CD4-positive, alpha-beta T cell treated with Interleukin-6 for 4 hours (primary cell): ENCODE measurements at regions not wholly inside any gene's neighbourhood (a gene's known extent, or its start where the extent isn't known, plus 50 kb on each side); places are given as distances from the start of the nearest gene placed in this dataset.
"Not testable (repeated sequence)": the region's sequence is repeated elsewhere in the genome, so short reads cannot be mapped to it uniquely, and the experiment has no call there.

Source experiments
- DNase-seq: peaks from one replicate; pipeline ENCODE4 v3.0.0-alpha.2; 2020; ENCODE audit warnings: mixed read lengths

DNA sequence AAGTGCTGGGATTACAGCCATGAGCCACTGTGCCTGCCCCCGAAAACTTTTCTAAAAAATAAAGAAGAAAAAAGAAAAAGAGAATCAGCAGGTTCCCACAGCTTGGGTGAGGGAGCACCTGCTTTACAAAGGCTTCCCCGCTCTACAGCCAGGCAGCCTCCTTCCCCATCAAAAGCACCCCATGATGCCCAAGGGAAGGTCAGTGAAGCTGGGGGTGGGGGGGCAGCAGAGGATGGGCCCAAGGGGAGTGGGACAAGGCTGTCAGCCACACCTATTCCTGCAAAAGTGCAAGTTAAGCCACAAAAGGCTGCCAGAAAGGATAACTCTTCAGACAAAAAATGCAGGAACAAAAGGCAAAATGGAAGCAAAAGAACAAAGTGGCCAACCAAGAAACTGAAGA lies 72.5 kb downstream of the FAM50B start:
- DNase-seq = no peak

DNA sequence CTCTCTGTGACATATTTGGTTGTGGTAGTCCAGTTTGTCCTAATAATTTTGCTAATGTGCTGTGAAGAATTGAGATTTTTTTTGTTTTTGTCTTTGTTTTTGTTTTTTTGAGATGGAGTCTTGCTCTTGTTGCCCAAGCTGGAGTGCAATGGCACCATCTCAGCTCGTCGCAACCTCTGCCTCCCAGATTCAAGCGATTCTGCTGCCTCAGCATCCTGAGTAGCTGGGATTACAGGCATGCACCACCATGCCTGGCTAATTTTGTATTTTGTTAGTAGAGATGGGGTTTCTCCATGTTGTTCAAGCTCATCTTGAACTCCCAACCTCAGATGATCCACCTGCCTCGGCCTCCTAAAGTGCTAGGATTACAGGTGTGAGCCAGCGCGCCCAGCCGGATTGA lies 73.4 kb downstream of the FAM50B start:
- not testable (repeated sequence) for DNase-seq

DNA sequence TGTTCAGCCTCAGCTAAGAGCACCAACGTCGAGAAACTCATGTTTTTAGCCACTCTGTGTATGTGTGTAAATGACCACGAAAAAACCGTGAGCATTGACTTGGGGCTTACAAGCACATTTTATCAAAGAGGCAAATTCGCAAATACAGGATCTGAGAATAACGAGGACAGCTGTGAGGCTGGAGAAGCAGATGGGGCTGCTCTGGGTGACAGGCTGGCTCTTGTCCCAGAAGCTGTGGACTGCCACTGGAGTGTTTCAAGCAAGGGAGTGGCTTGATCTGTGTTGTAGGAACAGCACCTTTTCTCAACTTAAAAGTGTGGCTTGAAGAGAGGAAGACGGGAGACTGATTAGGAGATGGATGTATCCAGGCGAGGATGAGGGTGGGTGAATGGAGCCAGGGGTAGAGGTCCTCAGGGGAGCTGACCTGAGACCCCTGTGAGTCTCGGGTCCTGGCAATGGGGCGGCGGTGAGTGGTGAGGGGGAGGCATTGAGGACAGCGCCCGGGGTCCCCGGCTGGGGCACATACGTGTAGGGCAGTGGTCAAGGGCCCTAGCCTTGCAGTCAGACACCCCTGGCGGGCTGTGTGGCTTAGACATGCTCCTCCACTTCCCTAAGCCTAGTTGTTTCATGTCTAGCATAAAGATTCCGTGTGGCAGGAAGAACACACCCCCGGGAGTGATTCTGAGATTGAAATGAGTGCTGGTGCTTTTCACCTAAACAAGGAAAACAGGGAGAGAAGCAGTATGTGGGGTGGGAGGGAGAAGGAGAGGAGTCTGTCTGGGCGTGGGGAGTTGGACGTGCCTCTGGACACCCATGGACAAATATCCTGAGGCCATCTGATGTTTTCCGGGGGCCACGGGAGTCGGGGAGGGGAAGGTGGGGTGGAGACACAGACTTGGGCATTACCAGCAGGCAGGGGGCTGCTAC lies 76.3 kb downstream of the FAM50B start:
- not testable (repeated sequence) for DNase-seq

DNA sequence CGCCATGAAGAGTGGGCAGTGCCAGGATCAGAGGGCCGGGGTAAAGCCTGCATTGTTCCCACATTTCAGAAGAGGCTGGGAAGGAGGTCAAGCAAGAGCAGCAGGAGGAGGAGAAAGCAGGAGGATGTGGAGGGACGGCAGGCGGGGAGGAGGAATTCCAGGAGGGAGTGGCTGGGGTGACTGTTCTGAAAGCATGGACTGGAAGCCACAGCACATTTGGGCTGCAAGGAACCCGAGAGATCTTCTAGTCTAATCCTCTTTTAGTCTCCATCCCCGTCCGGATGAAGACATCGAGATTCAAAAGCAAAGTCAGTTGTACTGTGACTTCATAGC lies 76.9 kb downstream of the FAM50B start:
- no peak for DNase-seq

DNA sequence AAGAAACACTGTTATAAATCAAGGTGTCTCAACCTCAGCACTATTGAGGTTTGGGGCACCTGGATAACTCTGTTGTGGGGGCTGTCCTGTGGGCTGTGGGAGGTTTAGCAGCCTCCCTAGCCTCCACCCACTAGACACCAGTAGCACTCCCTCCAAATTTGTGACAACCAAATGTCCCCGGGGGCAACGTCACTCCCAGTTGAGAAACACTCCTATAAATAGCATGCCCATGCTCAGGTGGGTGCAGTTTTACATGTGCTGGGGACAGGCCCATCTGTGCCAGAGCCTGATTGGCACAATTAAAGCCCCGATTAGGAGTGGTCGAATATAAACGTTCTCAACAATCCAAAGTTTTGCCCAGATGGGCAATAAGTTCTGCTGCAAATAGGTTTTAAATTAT lies 78.9 kb downstream of the FAM50B start:
- DNase-seq = no peak

DNA sequence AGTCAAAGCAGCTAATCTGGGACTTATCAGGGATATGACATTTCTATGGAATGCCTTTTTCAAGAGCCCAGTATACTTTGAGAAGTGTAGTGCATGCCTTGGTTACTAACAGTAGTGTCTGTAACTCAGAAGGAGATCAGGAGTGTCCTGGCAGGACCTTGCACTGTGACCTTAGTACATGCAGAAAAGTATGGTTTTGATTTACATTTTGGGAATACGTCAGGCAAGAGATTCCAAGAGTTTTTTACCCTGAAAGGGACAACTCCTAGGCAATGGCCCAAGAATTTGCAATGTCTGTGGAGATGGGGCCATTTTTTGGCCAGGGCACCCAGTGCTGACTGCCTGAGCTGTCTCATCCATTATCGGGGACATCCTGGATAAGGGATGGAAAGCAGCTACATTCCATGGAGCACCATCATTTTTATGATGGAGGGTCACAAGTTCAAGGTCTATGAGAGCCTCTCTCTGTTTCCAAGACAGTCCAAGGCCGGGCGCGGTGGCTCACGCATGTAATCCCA lies 80.2 kb downstream of the FAM50B start:
- no peak for DNase-seq

DNA sequence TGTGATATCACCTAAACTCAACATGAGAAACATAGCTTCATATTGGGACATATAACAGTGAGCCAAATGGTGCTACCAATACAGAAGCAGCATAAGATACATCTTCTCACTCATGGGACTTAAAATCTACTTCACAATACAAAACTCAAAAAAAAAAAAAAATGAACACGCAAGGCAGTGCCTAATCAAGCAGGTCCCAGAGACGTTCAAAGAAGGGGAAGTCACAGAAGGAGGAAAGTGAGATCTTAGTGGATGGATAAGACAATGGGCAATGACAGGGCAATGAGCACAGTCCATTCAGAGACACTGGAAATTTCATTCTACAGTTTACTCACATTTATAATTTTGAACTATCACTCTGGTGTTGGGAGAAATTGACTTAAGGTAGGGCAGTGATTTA lies 88.3 kb downstream of the FAM50B start:
- DNase-seq = no peak

DNA sequence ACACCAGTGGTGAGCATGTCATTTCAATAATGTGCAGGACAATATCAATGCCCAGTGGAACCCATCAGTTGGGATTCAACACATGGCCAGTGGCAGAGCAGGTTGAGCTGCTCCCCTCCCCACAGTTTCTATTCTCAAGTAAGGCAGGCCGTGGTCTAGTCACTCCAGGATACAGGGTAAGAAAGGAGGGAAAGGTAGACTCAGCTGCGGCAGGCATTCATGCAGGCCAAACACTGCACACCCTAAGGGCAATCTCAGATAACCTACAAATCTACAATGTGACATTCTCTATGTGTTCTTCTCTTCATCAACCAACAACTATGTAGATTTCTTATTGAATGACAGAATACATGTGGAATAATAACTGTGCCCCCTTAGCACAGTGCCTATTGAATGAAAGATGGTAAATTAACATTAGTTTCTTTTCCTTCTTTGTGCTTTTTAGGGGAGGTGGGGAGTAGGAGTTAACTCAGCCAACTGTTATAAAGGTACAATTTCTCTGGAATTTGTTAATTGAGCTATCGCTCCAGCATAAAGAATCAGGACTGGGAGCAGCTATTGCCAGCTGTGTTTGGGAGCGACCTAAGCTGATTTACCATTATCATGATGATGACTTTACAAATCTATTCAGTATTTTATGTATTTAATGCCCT lies 89.7 kb downstream of the FAM50B start:
- DNase-seq = no peak

DNA sequence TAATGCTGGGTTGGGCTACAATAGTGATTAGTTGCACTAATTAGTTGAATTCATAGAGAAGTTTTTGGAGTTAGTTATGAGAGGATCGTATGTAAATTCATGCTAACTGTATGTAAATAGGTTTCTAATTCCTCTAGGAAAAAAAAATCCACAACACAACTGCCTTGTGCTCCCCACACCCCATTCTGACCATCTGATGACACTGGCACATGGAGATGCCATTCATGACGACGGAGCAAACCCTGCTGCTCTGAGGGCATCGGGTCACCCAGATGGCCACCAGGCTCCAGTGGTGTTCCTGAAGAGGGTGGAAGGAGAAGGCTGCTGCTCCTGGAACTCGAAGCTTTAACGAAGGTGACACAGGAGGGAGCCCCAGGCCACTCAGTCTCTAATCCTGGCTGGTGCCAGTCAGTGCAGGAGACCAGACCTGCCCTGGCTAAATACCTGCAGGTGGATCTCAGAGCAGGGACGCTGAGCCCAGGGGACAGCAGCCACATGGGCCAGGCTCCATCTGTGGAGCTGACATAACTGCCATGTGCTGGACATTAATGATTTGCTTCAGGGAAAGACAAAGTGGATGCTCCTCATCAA lies 90.3 kb downstream of the FAM50B start:
- DNase-seq = no peak

DNA sequence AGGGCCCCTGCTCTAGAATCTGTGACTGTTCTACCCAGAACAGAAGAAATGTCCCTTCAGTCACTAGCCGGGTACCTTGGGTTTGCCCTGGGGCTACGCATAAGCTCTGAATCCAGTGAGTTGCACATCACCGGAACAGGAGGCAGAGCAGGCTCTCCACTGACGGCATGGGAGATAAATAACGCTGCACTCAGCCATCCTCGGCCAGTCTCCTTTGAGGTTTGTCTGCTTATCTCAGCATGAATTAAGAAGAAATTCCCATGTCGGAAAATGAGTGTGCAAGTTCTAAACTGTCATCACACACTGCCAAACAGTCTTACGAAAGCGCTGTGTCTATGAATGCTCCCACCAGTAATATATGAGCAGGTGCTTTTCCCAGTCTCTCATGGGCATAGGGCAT lies 90.8 kb downstream of the FAM50B start:
- no peak for DNase-seq

DNA sequence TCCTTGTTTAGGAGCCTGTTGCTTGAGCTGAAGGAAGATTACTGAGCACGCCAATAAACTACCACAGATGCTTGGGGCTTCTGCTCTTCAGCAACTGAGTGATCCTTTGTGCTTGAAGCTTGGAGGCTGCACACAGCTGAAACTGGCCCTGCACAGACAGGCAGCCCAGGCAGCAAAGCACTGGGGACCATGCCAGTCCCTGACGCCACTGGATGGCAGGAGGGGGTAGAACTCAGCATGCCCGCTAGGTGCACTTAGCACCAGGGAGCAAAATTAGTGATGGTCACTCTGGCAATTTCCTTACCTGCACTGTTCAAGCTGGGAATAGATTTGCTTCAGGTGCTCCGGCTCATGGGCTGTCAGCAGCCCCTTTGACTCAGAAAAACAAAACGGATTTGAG lies 91.5 kb downstream of the FAM50B start:
- no peak for DNase-seq

DNA sequence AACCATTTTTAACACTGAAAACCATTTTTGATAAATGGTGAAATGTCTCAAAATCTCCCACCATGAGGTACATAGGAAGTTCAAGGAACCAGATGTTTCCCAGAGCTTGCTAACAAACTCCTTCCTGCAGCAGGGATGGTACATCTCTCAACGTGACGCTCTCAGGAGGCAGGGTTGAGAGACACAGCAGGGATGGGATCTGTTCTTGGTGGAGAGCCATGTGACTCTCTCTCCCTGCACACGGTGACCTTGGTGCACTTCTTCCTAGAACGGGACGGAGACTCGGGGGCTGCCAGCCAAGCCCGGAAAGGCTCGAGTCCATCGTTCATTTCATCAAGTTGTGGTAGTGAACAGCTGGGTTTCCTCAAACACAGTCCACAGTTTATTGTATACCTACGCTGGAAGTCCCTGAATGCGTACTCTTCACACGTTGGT lies 94.2 kb downstream of the FAM50B start:
- no peak for DNase-seq

DNA sequence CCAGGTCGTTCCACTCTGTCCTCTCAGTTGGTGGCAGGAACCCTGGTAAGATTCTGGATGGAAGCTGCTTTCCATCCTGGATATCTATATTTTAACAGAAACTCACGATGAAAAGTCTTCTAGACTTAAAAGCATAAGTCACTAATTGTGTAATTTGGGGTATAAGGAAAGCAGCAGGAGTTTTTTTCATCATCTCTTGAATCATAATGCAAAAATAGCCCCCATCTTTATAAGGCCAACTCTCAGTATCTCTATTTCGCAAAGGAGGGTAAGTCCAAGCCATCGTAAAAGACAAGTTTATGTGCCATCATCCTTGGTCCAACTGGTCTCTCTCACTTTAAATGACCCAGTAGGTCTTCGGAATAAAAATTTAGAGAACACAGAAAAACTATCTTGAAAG lies 95.1 kb downstream of the FAM50B start:
- DNase-seq = no peak

DNA sequence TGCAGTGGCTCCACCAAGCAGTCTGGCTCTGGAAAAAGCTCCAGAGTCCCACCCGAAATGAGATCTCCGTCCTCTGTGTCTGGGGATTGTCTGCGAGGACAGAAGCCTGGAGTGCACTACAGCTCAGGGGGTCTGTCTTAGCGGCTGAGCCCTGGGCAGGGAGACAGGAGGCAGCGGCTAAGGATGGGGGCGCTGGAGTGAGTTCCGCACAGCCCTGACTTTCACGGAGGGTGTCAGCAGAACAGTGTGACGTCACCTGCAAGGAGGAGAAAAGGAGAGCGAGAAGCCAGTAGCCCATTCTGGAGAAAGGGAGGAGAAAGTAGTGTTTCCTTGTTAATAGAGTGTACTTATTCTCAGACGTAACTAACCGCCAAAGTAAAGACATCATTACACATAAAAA lies 97.6 kb downstream of the FAM50B start:
- DNase-seq = no peak

DNA sequence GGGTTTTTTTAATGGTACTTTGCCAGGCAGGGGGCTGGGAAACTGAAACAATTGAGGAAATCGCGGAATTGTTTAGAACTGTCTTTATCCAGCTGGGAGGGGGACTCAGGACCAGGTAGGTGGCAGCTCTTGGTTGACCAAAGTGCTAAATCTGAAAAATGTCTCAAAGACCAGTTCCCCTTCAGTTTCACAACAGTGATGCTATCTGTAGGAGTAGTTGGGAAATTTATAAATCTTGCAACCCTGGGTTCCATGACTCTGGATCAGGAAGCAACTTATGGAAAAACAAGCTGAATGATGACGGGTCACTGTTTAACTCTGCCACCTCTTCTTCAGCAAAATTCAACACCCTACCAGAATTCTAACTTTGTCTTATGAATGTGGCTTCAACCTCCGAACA lies 99.7 kb downstream of the FAM50B start:
- DNase-seq = no peak

DNA sequence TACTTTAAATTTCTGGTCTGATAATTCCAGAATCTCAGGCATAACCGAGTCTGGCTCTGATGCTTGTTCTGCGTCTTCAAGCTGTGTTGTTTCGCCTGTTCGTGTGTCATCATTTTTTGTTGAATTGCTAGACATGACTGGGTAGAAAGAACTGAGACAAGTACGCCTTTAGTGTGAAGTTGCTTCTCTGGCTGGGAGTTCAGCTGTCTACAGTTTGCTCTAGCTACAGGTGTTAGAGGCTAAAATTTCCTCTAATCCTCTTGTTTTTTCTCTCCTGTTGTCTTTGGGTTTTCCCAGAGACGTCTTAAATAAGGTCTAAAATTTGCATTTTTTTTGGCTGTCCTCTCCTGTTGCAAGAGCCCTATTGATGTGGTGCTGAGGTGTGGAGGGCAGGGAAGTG lies 100.3 kb downstream of the FAM50B start:
- DNase-seq = no peak

DNA sequence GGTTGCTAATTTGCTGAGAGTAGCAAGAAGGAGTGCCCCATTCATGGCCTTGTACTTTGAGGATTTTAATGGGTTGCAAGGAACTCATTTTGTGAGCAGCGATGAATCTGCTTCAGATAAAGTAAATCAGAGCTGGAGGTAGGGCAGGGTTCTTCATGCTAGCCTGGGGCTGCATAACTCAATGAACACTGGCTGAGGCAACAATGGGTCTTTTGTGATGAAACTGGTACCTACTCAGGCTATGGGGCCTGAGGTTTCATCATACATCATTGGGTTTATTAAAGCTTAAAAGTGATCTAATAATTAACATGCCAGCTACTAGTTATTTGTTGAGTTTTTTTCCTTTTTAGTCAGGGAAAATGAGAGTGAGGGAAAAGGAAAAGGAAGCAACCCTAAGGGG lies 106.9 kb downstream of the FAM50B start:
- DNase-seq = no peak

DNA sequence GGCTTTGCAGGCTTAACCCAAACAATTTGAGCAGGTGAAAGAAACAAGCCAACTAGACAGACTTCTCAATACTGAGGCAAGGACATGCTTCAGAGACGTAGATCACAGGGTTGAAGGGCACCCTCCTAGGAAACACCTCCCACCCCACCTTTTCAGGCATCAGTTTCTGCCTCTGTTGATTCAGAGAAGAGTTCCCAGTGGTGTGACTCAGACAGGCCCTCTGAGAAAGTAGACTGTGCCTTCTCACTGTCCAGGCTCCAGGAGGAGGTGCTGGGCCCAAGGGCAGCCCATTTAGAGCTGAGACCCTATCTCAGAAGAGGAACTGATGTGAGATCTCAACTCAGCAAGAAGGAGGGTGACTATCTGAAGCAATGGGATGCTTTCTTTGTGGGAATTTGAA lies 108.1 kb downstream of the FAM50B start:
- DNase-seq = no peak

DNA sequence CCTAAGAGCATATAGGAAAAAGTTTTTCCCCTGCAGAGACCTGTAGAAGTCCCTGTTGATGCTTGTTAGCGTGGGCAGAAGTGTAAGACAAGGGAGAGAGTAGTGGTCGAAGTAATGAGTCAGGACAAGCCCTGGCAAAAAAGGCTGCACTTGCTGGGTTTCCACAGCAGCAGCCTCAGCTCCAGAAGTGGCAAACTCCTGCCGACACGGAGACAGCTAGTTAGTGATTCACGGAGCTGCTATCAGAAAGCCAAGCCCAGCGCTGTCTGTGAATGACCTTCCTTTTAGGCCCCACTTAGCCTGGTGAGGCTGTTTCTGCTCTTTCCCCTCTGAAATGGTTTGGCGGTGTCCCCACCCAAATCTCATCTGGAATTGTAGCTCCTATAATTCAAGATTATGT lies 109.1 kb downstream of the FAM50B start:
- no peak for DNase-seq

DNA sequence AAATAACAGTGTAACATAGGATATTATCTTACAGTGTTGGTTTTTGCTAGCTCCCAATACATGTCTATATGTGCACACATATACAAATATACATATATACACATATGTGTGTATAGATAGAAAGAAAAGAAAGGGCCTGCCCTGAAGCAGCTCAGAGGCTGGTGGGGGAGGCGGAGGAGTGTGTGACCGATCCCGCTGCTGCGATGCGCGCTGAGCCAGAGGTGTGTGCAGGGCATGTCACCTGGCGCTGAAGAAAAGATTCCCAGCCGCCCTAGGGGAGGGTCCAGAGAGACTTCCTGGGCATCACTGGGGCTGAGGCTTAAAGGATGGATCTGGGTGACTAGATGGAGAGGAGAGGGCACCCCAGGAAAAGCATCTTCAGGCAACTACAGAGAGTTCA lies 110.2 kb downstream of the FAM50B start:
- DNase-seq = no peak

DNA sequence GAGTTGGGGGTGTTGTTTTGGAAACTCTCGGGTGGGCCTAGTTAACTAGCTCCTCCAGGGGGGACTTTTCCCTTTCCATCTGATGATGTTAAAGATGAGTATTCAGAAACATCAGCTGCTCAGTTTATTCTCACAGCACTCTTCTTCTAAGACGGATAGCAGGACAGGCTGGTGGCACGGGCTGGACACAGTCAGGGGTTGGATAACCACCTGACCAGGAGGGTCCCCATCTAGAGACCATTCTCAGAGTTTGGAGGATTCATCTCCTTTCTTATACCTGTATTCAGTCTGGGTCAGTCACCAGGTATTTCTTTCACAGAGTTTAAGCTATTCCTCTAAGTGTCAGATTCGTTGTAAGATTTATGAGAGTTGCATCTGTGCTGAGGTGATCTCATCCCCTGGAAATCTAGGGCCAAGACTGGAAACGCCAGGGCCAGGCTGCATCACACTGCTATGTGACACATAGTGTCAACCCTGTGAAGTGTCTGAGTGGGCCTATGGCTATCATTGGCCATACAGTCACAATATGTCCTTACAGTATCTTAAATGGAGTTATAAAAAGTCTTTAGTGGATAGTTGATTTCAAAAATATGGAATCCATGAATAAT lies 111.7 kb downstream of the FAM50B start:
- no peak for DNase-seq

DNA sequence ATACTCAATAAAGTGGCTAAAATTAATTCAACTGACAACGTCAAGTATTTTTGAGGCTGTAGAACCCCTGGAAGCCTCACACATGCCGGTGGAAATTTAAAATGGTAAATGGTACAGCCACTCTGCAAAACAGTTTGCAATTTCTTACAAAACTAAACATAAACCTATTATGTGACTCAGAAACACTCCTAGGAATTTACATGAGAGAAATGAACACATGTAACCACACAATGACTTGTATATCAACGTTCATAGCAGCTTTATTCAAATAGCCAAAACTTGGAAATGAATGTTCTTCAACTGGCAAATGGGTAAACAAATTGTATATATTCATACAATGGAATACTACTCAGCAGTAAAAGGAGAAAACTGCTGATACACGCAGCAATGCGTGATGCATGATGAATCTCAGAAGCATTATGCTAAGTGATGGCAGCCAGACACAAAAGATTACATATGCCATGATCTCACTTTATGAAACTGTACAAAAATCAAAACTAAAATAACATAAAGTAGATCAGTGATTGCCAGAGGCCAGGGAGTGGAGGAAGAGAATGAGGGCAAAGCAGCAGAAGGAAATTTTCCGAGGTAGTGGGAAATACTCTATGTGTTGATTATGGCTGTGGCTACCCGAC lies 112.5 kb downstream of the FAM50B start:
- no peak for DNase-seq
